Natural killer cell treated with Interleukin-12 subunit alpha and Interleukin-12 subunit beta and Interleukin-15 and Interleukin-18, amount 100 ng/mL, for 72 hours (primary cell): ENCODE measurements at regions not wholly inside any gene's neighbourhood (a gene's known extent, or its start where the extent isn't known, plus 50 kb on each side); places are given as distances from the start of the nearest gene placed in this dataset.
A peak's percentile ranks its signal among the peaks of the same experiment; 100 is the strongest.

ENCODE experiments used
- ATAC-seq, 2 donors: fragments of 150-1000 bp; cut with Tn5 transposase in 1 of 2; sonication (Bioruptor Pico), chemical (Tn5 transposase) in 1 of 2; 2 replicates each; pipeline ENCODE4 v1.10.0; 2021
- DNase-seq: peaks from one replicate; pipeline ENCODE4 v3.0.0; 2022; ENCODE audit warnings: low spot score
- H3K27ac Mint-ChIP-seq, 2 donors: 1 replicate in 1 of 2; 2 replicates in 1 of 2; pipeline ENCODE4 v1.8.0; 2022; ENCODE audit warnings: mixed read lengths in 2 of 2, mild to moderate bottlenecking in 1 of 2, moderate library complexity in 1 of 2
- H3K27me3 Mint-ChIP-seq, 2 donors: 1 replicate in 1 of 2; 2 replicates in 1 of 2; pipeline ENCODE4 v1.8.0; 2022; ENCODE audit warnings: mixed read lengths in 2 of 2
- H3K36me3 Mint-ChIP-seq: one replicate; pipeline ENCODE4 v1.8.0; 2022; ENCODE audit warnings: mixed read lengths
- H3K4me1 Mint-ChIP-seq, 2 donors: 1 replicate in 1 of 2; 2 replicates in 1 of 2; pipeline ENCODE4 v1.8.0; 2022; ENCODE audit warnings: low read depth in 2 of 2, mixed read lengths in 2 of 2, mild to moderate bottlenecking in 1 of 2
- H3K4me3 Mint-ChIP-seq: one replicate; pipeline ENCODE4 v1.8.0; 2022; ENCODE audit warnings: mixed read lengths
- H3K9me3 Mint-ChIP-seq: 2 replicates; pipeline ENCODE4 v1.8.0; 2022; ENCODE audit warnings: mixed read lengths

GRCh38 chr7:153607354-153607753, 444.8 kb upstream of the DPP6 start:
- no peak for ATAC-seq
- no peak for DNase-seq
- no peaks in the 10 kb centered on the region for H3K4me1 Mint-ChIP-seq
- peaks cover 28% of the 10 kb centered on the region for H3K9me3 Mint-ChIP-seq
- H3K27me3 Mint-ChIP-seq, result no peaks in the 10 kb centered on the region
- no peaks in the 10 kb centered on the region for H3K36me3 Mint-ChIP-seq
- H3K4me3 Mint-ChIP-seq, result no peak overlapping the region
- no peak overlapping the region for H3K27ac Mint-ChIP-seq

GRCh38 chr7:153616711-153617325, 435.4 kb upstream of the DPP6 start:
- no peaks in the 10 kb centered on the region for H3K27me3 Mint-ChIP-seq
- no peak overlapping the region for H3K4me3 Mint-ChIP-seq
- no peak for ATAC-seq
- no peak for DNase-seq
- peaks cover 15% of the 10 kb centered on the region for H3K9me3 Mint-ChIP-seq
- H3K27ac Mint-ChIP-seq, result no peak overlapping the region
- no peaks in the 10 kb centered on the region for H3K36me3 Mint-ChIP-seq
- no peaks in the 10 kb centered on the region for H3K4me1 Mint-ChIP-seq

- H3K4me1 Mint-ChIP-seq, result no peaks in the 10 kb centered on the region
- peaks cover 14% of the 10 kb centered on the region for H3K9me3 Mint-ChIP-seq
- DNase-seq, result no peak
- ATAC-seq, result no peak
- no peaks in the 10 kb centered on the region for H3K36me3 Mint-ChIP-seq
- no peaks in the 10 kb centered on the region for H3K27me3 Mint-ChIP-seq
- no peak overlapping the region for H3K4me3 Mint-ChIP-seq
- H3K27ac Mint-ChIP-seq, result no peak overlapping the region
Observed at GRCh38 chr7:153627323-153627722, 424.9 kb upstream of the DPP6 start.

- no peak overlapping the region for H3K4me3 Mint-ChIP-seq
- no peaks in the 10 kb centered on the region for H3K36me3 Mint-ChIP-seq
- DNase-seq, result no peak
- H3K27me3 Mint-ChIP-seq, result no peaks in the 10 kb centered on the region
- ATAC-seq, result no peak
- peaks cover 16% of the 10 kb centered on the region for H3K9me3 Mint-ChIP-seq
- H3K4me1 Mint-ChIP-seq, result no peaks in the 10 kb centered on the region
- H3K27ac Mint-ChIP-seq, result no peak overlapping the region
Observed at GRCh38 chr7:153628406-153628805, 423.8 kb upstream of the DPP6 start.

- Mint-ChIP-seq H3K36me3 (no peaks in the 10 kb centered on the region), H3K4me1 (no peaks in the 10 kb centered on the region), H3K27me3 (no peaks in the 10 kb centered on the region), H3K27ac (no peak overlapping the region), H3K9me3 (peaks cover 16% of the 10 kb centered on the region), H3K4me3 (no peak overlapping the region)
- no peak for ATAC-seq
- no peak for DNase-seq
Observed at GRCh38 chr7:153628825-153629224, 423.4 kb upstream of the DPP6 start.

- H3K9me3 Mint-ChIP-seq, result peaks cover 27% of the 10 kb centered on the region
- no peaks in the 10 kb centered on the region for H3K27me3 Mint-ChIP-seq
- DNase-seq (no peak), ATAC-seq (peak in 1 of 2 donors; percentile 13)
- H3K4me3 Mint-ChIP-seq, result no peak overlapping the region
- H3K36me3 Mint-ChIP-seq, result peaks cover 9% of the 10 kb centered on the region
- H3K4me1 Mint-ChIP-seq, result no peaks in the 10 kb centered on the region
- no peak overlapping the region for H3K27ac Mint-ChIP-seq
Observed at GRCh38 chr7:153638821-153639435, 413.3 kb upstream of the DPP6 start.

- no peak overlapping the region for H3K4me3 Mint-ChIP-seq
Observed at GRCh38 chr7:153640586-153640985, 411.6 kb upstream of the DPP6 start.

GRCh38 chr7:153641199-153641598, 411.0 kb upstream of the DPP6 start:
- Mint-ChIP-seq H3K4me3 (no peak overlapping the region), H3K27ac (no peak overlapping the region), H3K4me1 (no peaks in the 10 kb centered on the region), H3K9me3 (peaks cover 21% of the 10 kb centered on the region), H3K27me3 (no peaks in the 10 kb centered on the region), H3K36me3 (peaks cover 9% of the 10 kb centered on the region)
- no peak for DNase-seq
- ATAC-seq, result no peak

More at GRCh38 chr7:153640586-153640985, 411.6 kb upstream of the DPP6 start:
- Mint-ChIP-seq H3K27ac (no peak overlapping the region), H3K9me3 (peaks cover 22% of the 10 kb centered on the region), H3K36me3 (peaks cover 9% of the 10 kb centered on the region), H3K27me3 (no peaks in the 10 kb centered on the region), H3K4me1 (no peaks in the 10 kb centered on the region)
- ATAC-seq (no peak), DNase-seq (no peak)

- no peaks in the 10 kb centered on the region for H3K36me3 Mint-ChIP-seq
- peaks cover 20% of the 10 kb centered on the region for H3K9me3 Mint-ChIP-seq
- H3K4me3 Mint-ChIP-seq, result no peak overlapping the region
- H3K27ac Mint-ChIP-seq, result no peak overlapping the region
- ATAC-seq, result no peak
- no peak for DNase-seq
- H3K27me3 Mint-ChIP-seq, result no peaks in the 10 kb centered on the region
- no peaks in the 10 kb centered on the region for H3K4me1 Mint-ChIP-seq
Observed at GRCh38 chr7:153642989-153643388, 409.2 kb upstream of the DPP6 start.

- Mint-ChIP-seq H3K27ac (no peak overlapping the region), H3K9me3 (peaks cover 10% of the 10 kb centered on the region), H3K4me3 (no peak overlapping the region), H3K27me3 (no peaks in the 10 kb centered on the region), H3K36me3 (no peaks in the 10 kb centered on the region), H3K4me1 (no peaks in the 10 kb centered on the region)
- DNase-seq, result no peak
- no peak for ATAC-seq
Observed at GRCh38 chr7:153657182-153657800, 394.9 kb upstream of the DPP6 start.

- H3K9me3 Mint-ChIP-seq, result peaks cover 13% of the 10 kb centered on the region
- H3K27me3 Mint-ChIP-seq, result no peaks in the 10 kb centered on the region
- H3K27ac Mint-ChIP-seq, result no peak overlapping the region
- H3K4me3 Mint-ChIP-seq, result no peak overlapping the region
- DNase-seq, result no peak
- no peak for ATAC-seq
- H3K4me1 Mint-ChIP-seq, result no peaks in the 10 kb centered on the region
- H3K36me3 Mint-ChIP-seq, result no peaks in the 10 kb centered on the region
Observed at GRCh38 chr7:153675131-153675530, 377.1 kb upstream of the DPP6 start.

- DNase-seq (no peak), ATAC-seq (no peak)
- Mint-ChIP-seq H3K9me3 (peaks cover 14% of the 10 kb centered on the region), H3K4me3 (no peak overlapping the region), H3K27me3 (no peaks in the 10 kb centered on the region), H3K36me3 (no peaks in the 10 kb centered on the region), H3K4me1 (no peaks in the 10 kb centered on the region), H3K27ac (no peak overlapping the region)
Observed at GRCh38 chr7:153682628-153683027, 369.6 kb upstream of the DPP6 start.

GRCh38 chr7:153696242-153696641, 356.0 kb upstream of the DPP6 start:
- no peak for DNase-seq
- Mint-ChIP-seq H3K4me1 (no peaks in the 10 kb centered on the region), H3K27ac (no peak overlapping the region), H3K4me3 (no peak overlapping the region), H3K27me3 (no peaks in the 10 kb centered on the region), H3K36me3 (no peaks in the 10 kb centered on the region), H3K9me3 (peaks cover 8% of the 10 kb centered on the region)
- peak; percentile 24 to 36 for ATAC-seq

GRCh38 chr7:153698046-153698445, 354.2 kb upstream of the DPP6 start:
- Mint-ChIP-seq H3K9me3 (peaks cover 14% of the 10 kb centered on the region), H3K27ac (no peak overlapping the region), H3K4me1 (no peaks in the 10 kb centered on the region), H3K4me3 (no peak overlapping the region), H3K27me3 (no peaks in the 10 kb centered on the region), H3K36me3 (no peaks in the 10 kb centered on the region)
- ATAC-seq (no peak), DNase-seq (no peak)
